Neural cell (in vitro differentiated cells): ENCODE measurements at regions not wholly inside any gene's neighbourhood (a gene's known extent, or its start where the extent isn't known, plus 50 kb on each side); places are given as distances from the start of the nearest gene placed in this dataset.

Source experiments
- EZH2 ChIP-seq: fragments of 200-600, 300-800 bp; shearing (Covaris generic), sonication (generic); IDR thresholded peaks from 2 replicates; pipeline ENCODE4 v1.6.1; 2014; ENCODE audit warnings: antibody characterized with exemption, low read length, borderline replicate concordance, mild to moderate bottlenecking; ENCODE audit not compliant: insufficient read depth, poor library complexity, severe bottlenecking
- RAD21 ChIP-seq: fragments of 450-650 bp; conservative IDR thresholded peaks from 2 replicates; pipeline ENCODE4 v1.6.1; 2014; ENCODE audit warnings: antibody characterized with exemption, mild to moderate bottlenecking, moderate library complexity
- SMC3 ChIP-seq: fragments of 450-650 bp; conservative IDR thresholded peaks from 2 replicates; pipeline ENCODE4 v1.6.1; 2014; ENCODE audit warnings: antibody characterized with exemption, mild to moderate bottlenecking, moderate library complexity; ENCODE audit not compliant: poor library complexity
- TAF1 ChIP-seq: IDR thresholded peaks from 2 replicates; pipeline ENCODE4 v1.6.1; 2012; ENCODE audit warnings: low read depth
- TF ChIP-seq, protein P1 (sequence below): fragments of 450-650 bp; IDR thresholded peaks from 2 replicates; pipeline ENCODE4 v1.5.1; 2014; ENCODE audit warnings: antibody characterized with exemption, mild to moderate bottlenecking, moderate library complexity; ENCODE audit not compliant: poor library complexity, severe bottlenecking

DNA sequence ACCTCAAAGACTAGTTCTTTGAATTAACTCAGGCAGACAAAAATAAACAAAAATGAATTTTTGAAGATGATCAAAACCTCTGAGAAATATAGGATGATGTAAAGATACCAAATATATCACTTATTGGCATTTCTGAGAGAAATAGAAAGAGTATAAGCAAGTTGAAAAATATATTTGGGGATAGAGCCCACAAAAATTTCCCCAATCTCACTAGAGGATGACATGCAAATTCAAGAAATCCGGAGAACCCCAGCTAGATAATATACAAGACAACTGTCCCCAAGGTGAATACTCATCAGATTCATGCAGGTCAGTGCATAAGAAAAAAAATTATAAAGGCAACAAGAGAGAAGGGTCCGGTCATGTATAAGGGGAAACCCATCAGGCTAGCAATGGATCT lies 129.1 kb downstream of the CXXC4 start:
- TF ChIP-seq, protein P1, sequence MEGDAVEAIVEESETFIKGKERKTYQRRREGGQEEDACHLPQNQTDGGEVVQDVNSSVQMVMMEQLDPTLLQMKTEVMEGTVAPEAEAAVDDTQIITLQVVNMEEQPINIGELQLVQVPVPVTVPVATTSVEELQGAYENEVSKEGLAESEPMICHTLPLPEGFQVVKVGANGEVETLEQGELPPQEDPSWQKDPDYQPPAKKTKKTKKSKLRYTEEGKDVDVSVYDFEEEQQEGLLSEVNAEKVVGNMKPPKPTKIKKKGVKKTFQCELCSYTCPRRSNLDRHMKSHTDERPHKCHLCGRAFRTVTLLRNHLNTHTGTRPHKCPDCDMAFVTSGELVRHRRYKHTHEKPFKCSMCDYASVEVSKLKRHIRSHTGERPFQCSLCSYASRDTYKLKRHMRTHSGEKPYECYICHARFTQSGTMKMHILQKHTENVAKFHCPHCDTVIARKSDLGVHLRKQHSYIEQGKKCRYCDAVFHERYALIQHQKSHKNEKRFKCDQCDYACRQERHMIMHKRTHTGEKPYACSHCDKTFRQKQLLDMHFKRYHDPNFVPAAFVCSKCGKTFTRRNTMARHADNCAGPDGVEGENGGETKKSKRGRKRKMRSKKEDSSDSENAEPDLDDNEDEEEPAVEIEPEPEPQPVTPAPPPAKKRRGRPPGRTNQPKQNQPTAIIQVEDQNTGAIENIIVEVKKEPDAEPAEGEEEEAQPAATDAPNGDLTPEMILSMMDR: no peak
- TF ChIP-seq SMC3 (no peak), RAD21 (no peak), EZH2 (no peak), TAF1 (no peak)
